ENCODE measurements at regions not wholly inside any gene's neighbourhood (a gene's known extent, or its start where the extent isn't known, plus 50 kb on each side); places are given as distances from the start of the nearest gene placed in this dataset.
"Not testable (repeated sequence)": the region's sequence is repeated elsewhere in the genome, so short reads cannot be mapped to it uniquely, and the experiment has no call there.

- CTCF ChIA-PET = no interaction called here
- POLR2A ChIA-PET = no interaction called here
- Histone ChIP-seq H3K4me3 (ENCODE audit: low read depth, low read length) (no peak overlapping the region), H3K36me3 (ENCODE audit: control insufficient read depth, insufficient read depth, low read length) (no peaks in the 10 kb centered on the region), H3K27me3 (ENCODE audit: control insufficient read depth, insufficient read depth, low read length) (no peaks in the 10 kb centered on the region)
- no peak for DNase-seq (ENCODE audit: low read depth)
- no peak for TF ChIP-seq CTCF (IDR thresholded peaks at IDR 0.05; ENCODE audit: insufficient read depth, low read depth, low read length)
These were observed 151.3 kb upstream of the CNTNAP4 start for GRCh38 chr16:76125871-76126270.

GRCh38 chr16:76138056-76138455 lies 139.1 kb upstream of the CNTNAP4 start:
- POLR2A ChIA-PET; H3K4me3 ChIP-seq (ENCODE audit: low read depth, low read length); CTCF ChIA-PET; H3K27me3 ChIP-seq (ENCODE audit: control insufficient read depth, insufficient read depth, low read length); H3K36me3 ChIP-seq (ENCODE audit: control insufficient read depth, insufficient read depth, low read length); DNase-seq (ENCODE audit: low read depth): not testable (repeated sequence)

- no peaks in the 10 kb centered on the region for H3K27me3 ChIP-seq (ENCODE audit: control insufficient read depth, insufficient read depth, low read length)
- no peak for TF ChIP-seq CTCF (IDR thresholded peaks at IDR 0.05; ENCODE audit: insufficient read depth, low read depth, low read length)
- H3K4me3 ChIP-seq (ENCODE audit: low read depth, low read length) = no peak overlapping the region
- POLR2A ChIA-PET = no interaction called here
- no peak for DNase-seq (ENCODE audit: low read depth)
- CTCF ChIA-PET = interaction anchor here (0.7 kb wide), 1 partner anchor 306 kb away, joined by 3 read pairs; no protein-coding TSS in a partner anchor
- H3K36me3 ChIP-seq (ENCODE audit: control insufficient read depth, insufficient read depth, low read length) = no peaks in the 10 kb centered on the region
These were observed 119.6 kb upstream of the CNTNAP4 start for GRCh38 chr16:76157629-76158028.

GRCh38 chr16:76162046-76162445 lies 115.2 kb upstream of the CNTNAP4 start:
- Histone ChIP-seq H3K27me3 (ENCODE audit: control insufficient read depth, insufficient read depth, low read length) (no peaks in the 10 kb centered on the region), H3K4me3 (ENCODE audit: low read depth, low read length) (no peak overlapping the region), H3K36me3 (ENCODE audit: control insufficient read depth, insufficient read depth, low read length) (no peaks in the 10 kb centered on the region)
- ChIA-PET CTCF (no interaction called here), POLR2A (no interaction called here)
- TF ChIP-seq CTCF (IDR thresholded peaks at IDR 0.05; ENCODE audit: insufficient read depth, low read depth, low read length) = no peak
- no peak for DNase-seq (ENCODE audit: low read depth)

- Histone ChIP-seq H3K4me3 (ENCODE audit: low read depth, low read length) (no peak overlapping the region), H3K27me3 (ENCODE audit: control insufficient read depth, insufficient read depth, low read length) (no peaks in the 10 kb centered on the region), H3K36me3 (ENCODE audit: control insufficient read depth, insufficient read depth, low read length) (no peaks in the 10 kb centered on the region)
- POLR2A ChIA-PET = no interaction called here
- no peak for TF ChIP-seq CTCF (IDR thresholded peaks at IDR 0.05; ENCODE audit: insufficient read depth, low read depth, low read length)
- CTCF ChIA-PET = no interaction called here
- no peak for DNase-seq (ENCODE audit: low read depth)
These were observed 112.1 kb upstream of the CNTNAP4 start for GRCh38 chr16:76164970-76165558.

- DNase-seq (ENCODE audit: low read depth) = no peak
- TF ChIP-seq CTCF (IDR thresholded peaks at IDR 0.05; ENCODE audit: insufficient read depth, low read depth, low read length) = no peak
- Histone ChIP-seq H3K4me3 (ENCODE audit: low read depth, low read length) (no peak overlapping the region), H3K36me3 (ENCODE audit: control insufficient read depth, insufficient read depth, low read length) (no peaks in the 10 kb centered on the region), H3K27me3 (ENCODE audit: control insufficient read depth, insufficient read depth, low read length) (no peaks in the 10 kb centered on the region)
- ChIA-PET CTCF (no interaction called here), POLR2A (no interaction called here)
These were observed 101.5 kb upstream of the CNTNAP4 start for GRCh38 chr16:76175718-76176117.

Measured in BJ (cell line).